Osteoblast (primary cell): ENCODE measurements at regions not wholly inside any gene's neighbourhood (a gene's known extent, or its start where the extent isn't known, plus 50 kb on each side); places are given as distances from the start of the nearest gene placed in this dataset.

Source experiments
- DNase-seq: peaks from one replicate; pipeline ENCODE4 v3.0.0; 2011; ENCODE audit warnings: low spot score, mixed read lengths; ENCODE audit not compliant: insufficient read length; ENCODE audit errors: missing footprints
- H2AFZ ChIP-seq: 2 replicates; pipeline ENCODE4 v1.6.0; 2011; ENCODE audit warnings: mild to moderate bottlenecking, low read length
- H3K27ac ChIP-seq: 2 replicates; pipeline ENCODE4 v1.5.1; 2011; ENCODE audit warnings: mild to moderate bottlenecking, low read depth, low read length, moderate library complexity
- H3K27me3 ChIP-seq: 2 replicates; pipeline ENCODE4 v1.6.0; 2012; ENCODE audit warnings: mild to moderate bottlenecking, control low read depth, inconsistent platforms, low read length, moderate library complexity; ENCODE audit not compliant: insufficient read depth
- H3K36me3 ChIP-seq: 2 replicates; pipeline ENCODE4 v1.5.1; 2011; ENCODE audit warnings: mild to moderate bottlenecking, low read length, control low read depth, moderate library complexity; ENCODE audit not compliant: insufficient read depth
- H3K4me1 ChIP-seq: 2 replicates; pipeline ENCODE4 v1.5.1; 2011; ENCODE audit warnings: mild to moderate bottlenecking, low read length, control low read depth, moderate library complexity; ENCODE audit not compliant: insufficient read depth
- H3K4me2 ChIP-seq: 2 replicates; pipeline ENCODE4 v1.6.0; 2011; ENCODE audit warnings: mild to moderate bottlenecking, low read length; ENCODE audit not compliant: insufficient read depth
- H3K4me3 ChIP-seq: fragments of 200-600 bp; sonication (generic); 3 replicates; pipeline ENCODE4 v1.5.1; 2012; ENCODE audit warnings: mild to moderate bottlenecking, low read length, inconsistent platforms; ENCODE audit not compliant: insufficient read depth
- H3K79me2 ChIP-seq: 2 replicates; pipeline ENCODE4 v1.6.0; 2012; ENCODE audit warnings: mild to moderate bottlenecking, low read length, control low read depth, inconsistent platforms; ENCODE audit not compliant: insufficient read depth
- H3K9me3 ChIP-seq: 2 replicates; pipeline ENCODE4 v1.5.1; 2011; ENCODE audit warnings: low read depth, low read length, control low read depth
- H4K20me1 ChIP-seq: 2 replicates; pipeline ENCODE4 v1.6.0; 2012; ENCODE audit warnings: mild to moderate bottlenecking, low read length, control low read depth; ENCODE audit not compliant: insufficient read depth
- CTCF ChIP-seq: IDR thresholded peaks from 2 replicates; pipeline ENCODE4 v1.5.1; 2011; ENCODE audit warnings: mild to moderate bottlenecking, low read depth, low read length, moderate library complexity; ENCODE audit errors: extremely low read depth

DNA sequence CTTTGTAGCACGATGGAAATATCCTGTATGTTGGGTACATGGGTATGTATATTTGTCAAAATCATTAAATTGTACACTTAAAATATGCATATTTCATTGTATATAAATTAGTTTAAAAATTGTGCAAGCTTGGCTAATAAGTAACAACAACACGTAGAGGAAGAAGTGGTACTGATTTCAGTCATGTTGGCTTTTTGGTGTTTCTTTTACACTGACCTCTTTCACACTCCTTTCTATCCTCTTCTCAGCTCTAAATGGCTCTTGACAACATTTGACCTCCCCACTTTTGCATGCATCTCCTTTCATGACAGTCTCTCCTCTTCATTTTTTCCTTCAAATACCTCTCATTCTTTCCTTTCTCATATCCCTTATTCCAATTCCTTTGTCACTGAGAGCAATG is 801.4 kb upstream of the ZEB2 start:
- H3K4me2 ChIP-seq: no peak overlapping the region
- no peaks in the 10 kb centered on the region for H4K20me1 ChIP-seq
- H3K4me3 ChIP-seq: no peak overlapping the region
- H3K27me3 ChIP-seq: no peaks in the 10 kb centered on the region
- H3K27ac ChIP-seq: no peak overlapping the region
- H3K36me3 ChIP-seq: no peaks in the 10 kb centered on the region
- H2AFZ ChIP-seq: no peak overlapping the region
- peaks cover 4% of the 10 kb centered on the region for H3K4me1 ChIP-seq
- no peaks in the 10 kb centered on the region for H3K79me2 ChIP-seq
- DNase-seq: no peak
- H3K9me3 ChIP-seq: no peaks in the 10 kb centered on the region
- no peak for TF ChIP-seq CTCF

DNA sequence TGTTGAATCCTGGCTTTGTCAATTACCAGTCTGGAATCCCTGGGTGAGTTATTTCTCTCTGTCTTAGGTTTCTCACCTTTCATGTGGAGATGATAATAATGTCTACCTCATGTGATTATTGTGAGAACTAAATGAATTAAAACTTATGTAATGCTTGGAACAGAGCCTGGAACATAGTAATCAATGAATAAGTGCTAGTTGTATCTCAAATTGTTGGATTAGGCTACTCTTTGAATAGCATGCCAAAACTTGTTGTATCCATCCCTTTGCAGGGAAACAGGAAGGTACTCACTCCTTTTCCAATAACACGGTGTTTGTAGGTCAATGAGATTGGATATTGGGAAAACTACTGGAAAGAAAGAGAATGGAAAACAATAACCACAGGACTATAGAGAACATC is 796.6 kb upstream of the ZEB2 start:
- Histone ChIP-seq H3K9me3 (no peaks in the 10 kb centered on the region), H3K4me2 (no peak overlapping the region), H3K36me3 (no peaks in the 10 kb centered on the region), H4K20me1 (no peaks in the 10 kb centered on the region), H3K27me3 (no peaks in the 10 kb centered on the region), H3K4me3 (no peak overlapping the region), H3K27ac (no peak overlapping the region), H3K79me2 (no peaks in the 10 kb centered on the region), H3K4me1 (no peaks in the 10 kb centered on the region), H2AFZ (no peak overlapping the region)
- DNase-seq: no peak
- no peak for TF ChIP-seq CTCF

DNA sequence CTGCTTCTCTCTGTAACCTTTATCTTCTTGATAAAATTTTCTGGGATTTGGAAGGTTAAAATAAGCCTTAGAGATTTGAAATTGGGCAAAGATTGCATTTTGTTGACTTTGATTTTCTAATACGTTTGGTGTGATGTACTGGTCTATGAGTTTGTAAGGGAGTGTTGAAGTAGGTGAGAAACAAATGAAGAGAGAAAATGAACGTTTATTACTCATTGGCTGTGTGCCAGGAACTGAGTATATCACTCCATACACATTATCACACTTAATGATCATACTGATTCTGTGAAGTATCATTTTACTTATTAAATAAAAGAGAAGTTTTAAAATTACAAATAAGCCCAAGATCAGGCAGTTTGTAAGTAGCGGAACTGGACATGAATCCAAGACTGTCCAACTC is 795.1 kb upstream of the ZEB2 start:
- Histone ChIP-seq H3K79me2 (no peaks in the 10 kb centered on the region), H3K9me3 (no peaks in the 10 kb centered on the region), H3K4me2 (no peak overlapping the region), H3K27ac (no peak overlapping the region), H3K27me3 (no peaks in the 10 kb centered on the region), H3K36me3 (no peaks in the 10 kb centered on the region), H3K4me3 (no peak overlapping the region), H4K20me1 (no peaks in the 10 kb centered on the region), H2AFZ (no peak overlapping the region), H3K4me1 (no peaks in the 10 kb centered on the region)
- no peak for TF ChIP-seq CTCF
- no peak for DNase-seq

- H2AFZ ChIP-seq: no peak overlapping the region
- no peaks in the 10 kb centered on the region for H3K36me3 ChIP-seq
- no peak overlapping the region for H3K27ac ChIP-seq
- TF ChIP-seq CTCF: no peak
- no peaks in the 10 kb centered on the region for H4K20me1 ChIP-seq
- no peaks in the 10 kb centered on the region for H3K27me3 ChIP-seq
- H3K4me1 ChIP-seq: no peaks in the 10 kb centered on the region
- no peak overlapping the region for H3K4me2 ChIP-seq
- no peak overlapping the region for H3K4me3 ChIP-seq
- DNase-seq: no peak
- H3K9me3 ChIP-seq: no peaks in the 10 kb centered on the region
- no peaks in the 10 kb centered on the region for H3K79me2 ChIP-seq
These were observed 794.3 kb upstream of the ZEB2 start for GRCh38 chr2:145314119-145314633.
